ENCODE measurements at regions not wholly inside any gene's neighbourhood (a gene's known extent, or its start where the extent isn't known, plus 50 kb on each side); places are given as distances from the start of the nearest gene placed in this dataset.

- Histone ChIP-seq H4K91ac (ENCODE audit: insufficient read depth, low read depth, low read length) (no peak overlapping the region; the same call in 1 of the 2 replicates), H2AFZ (replicated peaks; ENCODE audit: low read length, poor library complexity) (peak overlapping the region; percentile 81), H3K4me1 (ENCODE audit: control insufficient read depth, insufficient read depth, low read length) (no peaks in the 10 kb centered on the region), H3K9ac (ENCODE audit: low read depth, low read length) (no peak overlapping the region), H3K9me3 (ENCODE audit: control insufficient read depth, insufficient read depth, low read length) (peaks cover 3% of the 10 kb centered on the region), H3K14ac (replicated peaks; ENCODE audit: low read depth, low read length) (0 out of 2 replicates have a peak overlapping the region, but pooled peaks have one; percentile 58), H2BK120ac (ENCODE audit: low read depth, low read length) (no peak overlapping the region), H3K27ac (ENCODE audit: insufficient read depth, low read length) (no peak overlapping the region), H3K36me3 (ENCODE audit: control insufficient read depth, insufficient read depth, low read length) (no peaks in the 10 kb centered on the region), H3K9me1 (ENCODE audit: insufficient read depth, low read length) (no peaks in the 10 kb centered on the region), H2BK5ac (ENCODE audit: low read depth, low read length, poor library complexity, severe bottlenecking) (no peak overlapping the region), H3K79me1 (ENCODE audit: low read depth in 1 of 2, low read length in 2 of 2) (no peaks in the 10 kb centered on the region), H4K8ac (ENCODE audit: low read depth in 2 of 2, low read length in 2 of 2) (peak overlapping the region in 1 of 2 experiments; percentile 49; a peak in 1 of 4 replicates), H4K5ac (ENCODE audit: low read depth, low read length) (peak overlapping the region; percentile 52), H3K23ac (ENCODE audit: low read depth, low read length) (no peak overlapping the region), H3K27me3 (ENCODE audit: control insufficient read depth, insufficient read depth, low read length) (no peaks in the 10 kb centered on the region), H3K18ac (ENCODE audit: low read depth, low read length) (peak overlapping the region; percentile 54), H3K4ac (ENCODE audit: low read depth, low read length) (no peak overlapping the region), H4K20me1 (ENCODE audit: insufficient read depth, low read length) (no peaks in the 10 kb centered on the region), H2AK9ac (replicated peaks; ENCODE audit: low read depth, low read length, poor library complexity) (no peak overlapping the region), H3K4me2 (ENCODE audit: low read depth, low read length) (no peak overlapping the region), H3K56ac (ENCODE audit: extremely low read depth, insufficient read depth, low read length) (no peak overlapping the region), H3K4me3 (ENCODE audit: insufficient read depth, low read depth, low read length) (no peak overlapping the region), H2AK5ac (ENCODE audit: low read depth, low read length) (peak overlapping the region; percentile 49; the same call in 1 of the 2 replicates), H2BK20ac (ENCODE audit: low read depth, low read length) (no peak overlapping the region), H2BK15ac (ENCODE audit: low read depth, low read length) (no peak overlapping the region)
- TF ChIP-seq RFX5 (IDR thresholded peaks at IDR 0.05; ENCODE audit: low read depth, low read length) (no peak), SMC3 (IDR thresholded peaks at IDR 0.05; ENCODE audit: low read depth, low read length) (no peak), FOS (IDR thresholded peaks at IDR 0.05; ENCODE audit: low read depth, low read length) (no peak), CTCF (conservative IDR thresholded peaks at IDR 0.05; ENCODE audit: low read depth, low read length) (no peak), CHD1 (IDR thresholded peaks at IDR 0.05; ENCODE audit: low read depth, low read length) (no peak), BHLHE40 (IDR thresholded peaks at IDR 0.05; ENCODE audit: low read depth, low read length) (no peak), USF2 (IDR thresholded peaks at IDR 0.05; ENCODE audit: low read depth, low read length) (no peak), ELK1 (IDR thresholded peaks at IDR 0.05; ENCODE audit: borderline replicate concordance, low read depth, low read length) (no peak), RCOR1 (IDR thresholded peaks at IDR 0.05; ENCODE audit: insufficient replicate concordance, low read length) (no peak), RAD21 (IDR thresholded peaks at IDR 0.05; ENCODE audit: low read length) (no peak), MAFK (IDR thresholded peaks at IDR 0.05; ENCODE audit: low read depth, low read length) (no peak), MAZ (IDR thresholded peaks at IDR 0.05; ENCODE audit: borderline replicate concordance, low read depth, low read length) (no peak)
- no TSS peak for BruUV-seq (replicated peaks)
- CTCF ChIA-PET = no interaction called here
- POLR2A ChIA-PET (ENCODE audit: unreplicated experiment) = no interaction called here
- intact Hi-C loops (cut with micrococcal nuclease) = no loop called here
- in situ Hi-C loops (cut with MboI; ENCODE audit: low sequenced_read_pairs) = no loop called here
- dilution Hi-C loops (cut with HindIII; ENCODE audit: low sequenced_read_pairs, unreplicated experiment) = no loop called here
- peak; percentile 10 for DNase-seq
- peak; percentile 32; the same call in 1 of the 2 replicates for ATAC-seq (ENCODE audit: low read depth)
- 57% methylated on average over 1 of the region's 10 CpGs; no CpG with 5 or more reads in 1 of the 2 experiments for WGBS, 2 experiments (ENCODE audit: extremely low coverage in 2 of 2, insufficient read length in 1 of 2)
Observed at GRCh38 chr14:71212683-71213107, 305.4 kb downstream of the PCNX1 start.
